GM23338 (cell line): ENCODE measurements at regions not wholly inside any gene's neighbourhood (a gene's known extent, or its start where the extent isn't known, plus 50 kb on each side); places are given as distances from the start of the nearest gene placed in this dataset.

Experiments used
- EZH2phosphoT487 ChIP-seq: fragments of 200-600 bp; sonication (generic); IDR thresholded peaks from one replicate; pipeline ENCODE4 v1.8.1; 2018; ENCODE audit warnings: antibody characterized with exemption; ENCODE audit not compliant: unreplicated experiment
- REST ChIP-seq: IDR thresholded peaks from one replicate; pipeline ENCODE4 v1.6.1; 2018; ENCODE audit warnings: antibody characterized with exemption; ENCODE audit not compliant: unreplicated experiment
- TF ChIP-seq, protein P1 (sequence below), 2 experiments: fragments of 200-600 bp in 1 of 2; sonication (generic) in 1 of 2; conservative IDR thresholded peaks; 2 replicates each; pipeline versions ENCODE4 v1.5.1 to v1.6.1; 2016 to 2017; ENCODE audit warnings: antibody characterized with exemption in 2 of 2, low read depth in 2 of 2, mild to moderate bottlenecking in 2 of 2, moderate library complexity in 1 of 2

GRCh38 chr9:80678906-80679305 lies 1010.4 kb downstream of the TLE1 start:
- TF ChIP-seq, protein P1, sequence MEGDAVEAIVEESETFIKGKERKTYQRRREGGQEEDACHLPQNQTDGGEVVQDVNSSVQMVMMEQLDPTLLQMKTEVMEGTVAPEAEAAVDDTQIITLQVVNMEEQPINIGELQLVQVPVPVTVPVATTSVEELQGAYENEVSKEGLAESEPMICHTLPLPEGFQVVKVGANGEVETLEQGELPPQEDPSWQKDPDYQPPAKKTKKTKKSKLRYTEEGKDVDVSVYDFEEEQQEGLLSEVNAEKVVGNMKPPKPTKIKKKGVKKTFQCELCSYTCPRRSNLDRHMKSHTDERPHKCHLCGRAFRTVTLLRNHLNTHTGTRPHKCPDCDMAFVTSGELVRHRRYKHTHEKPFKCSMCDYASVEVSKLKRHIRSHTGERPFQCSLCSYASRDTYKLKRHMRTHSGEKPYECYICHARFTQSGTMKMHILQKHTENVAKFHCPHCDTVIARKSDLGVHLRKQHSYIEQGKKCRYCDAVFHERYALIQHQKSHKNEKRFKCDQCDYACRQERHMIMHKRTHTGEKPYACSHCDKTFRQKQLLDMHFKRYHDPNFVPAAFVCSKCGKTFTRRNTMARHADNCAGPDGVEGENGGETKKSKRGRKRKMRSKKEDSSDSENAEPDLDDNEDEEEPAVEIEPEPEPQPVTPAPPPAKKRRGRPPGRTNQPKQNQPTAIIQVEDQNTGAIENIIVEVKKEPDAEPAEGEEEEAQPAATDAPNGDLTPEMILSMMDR (conservative IDR thresholded peaks at IDR 0.05; ENCODE audit: low read depth in 2 of 2), result no peak
- no peak for TF ChIP-seq EZH2phosphoT487
- no peak for TF ChIP-seq REST
